A549 (cell line): ENCODE measurements at regions not wholly inside any gene's neighbourhood (a gene's known extent, or its start where the extent isn't known, plus 50 kb on each side); places are given as distances from the start of the nearest gene placed in this dataset.

Source experiments
- ATAC-seq, 2 experiments: fragments of 200-7000 bp in 1 of 2; fragments of >200 bp in 1 of 2; cut with Nextera tagmentation in 1 of 2; cut with Tn5 transposase in 1 of 2; 3 replicates each; pipeline versions ENCODE4 v1.8.0 to v1.9.1; 2018 to 2020; ENCODE audit warnings: mild to moderate bottlenecking in 1 of 2, moderate library complexity in 1 of 2
- CTCF ChIA-PET: fragments of 300-600 bp; sonication (Branson Sonifier 250); formaldehyde crosslinking; extraction: SDS; loops from one replicate; lab custom pipeline; 2021; ENCODE audit warnings: antibody characterized with exemption, inconsistent platforms; lab: Yijun Ruan, JAX
- POLR2A ChIA-PET: fragments of 350-600 bp; formaldehyde crosslinking; extraction: SDS; loops from one replicate; lab custom pipeline; 2021; ENCODE audit warnings: antibody characterized with exemption, inconsistent platforms; lab: Yijun Ruan, JAX
- DNase-seq, 2 experiments: peaks; one replicate each; pipeline versions ENCODE4 v3.0.0 to v3.0.0-alpha.2; 2011 to 2016; ENCODE audit warnings: low read depth in 1 of 2, low spot score in 1 of 2
- FAIRE-seq: peaks from 2 replicates; lab custom pipeline; 2011; peaks lifted over from hg19 to GRCh38; lab: Jason Lieb, UNC
- H3K27ac ChIP-seq, 2 experiments: fragments of >200 bp; sonication (Bioruptor Twin); formaldehyde crosslinking; 3 replicates each; pipeline ENCODE4 v1.5.1; 2016 to 2017
- H3K4me1 ChIP-seq: fragments of >200 bp; sonication (Bioruptor Twin); formaldehyde crosslinking; 3 replicates; pipeline ENCODE4 v1.6.1; 2016
- H3K4me2 ChIP-seq: fragments of >200 bp; sonication (Bioruptor Twin); formaldehyde crosslinking; 3 replicates; pipeline ENCODE4 v1.6.1; 2016
- H3K4me3 ChIP-seq: fragments of >200 bp; sonication (Bioruptor Twin); formaldehyde crosslinking; 3 replicates; pipeline ENCODE4 v1.5.1; 2016
- H3K9me3 ChIP-seq: fragments of >200 bp; sonication (Bioruptor Twin); formaldehyde crosslinking; 3 replicates; pipeline ENCODE4 v1.6.1; 2016
- CBX2 ChIP-seq: fragments of 200-600 bp; sonication (generic); IDR thresholded peaks from 2 replicates; pipeline ENCODE4 v1.6.1; 2016; ENCODE audit warnings: low read depth, mild to moderate bottlenecking, borderline replicate concordance
- CBX8 ChIP-seq: fragments of 200-600 bp; sonication (generic); IDR thresholded peaks from 2 replicates; pipeline ENCODE4 v1.6.1; 2016
- CHD4 ChIP-seq: fragments of 200-600 bp; sonication (generic); IDR thresholded peaks from 2 replicates; pipeline ENCODE4 v1.6.1; 2016; ENCODE audit warnings: antibody characterized with exemption, mild to moderate bottlenecking, borderline replicate concordance
- EP300 ChIP-seq, 2 experiments: fragments of >200 bp; sonication (Bioruptor Twin); formaldehyde crosslinking; IDR thresholded peaks; 2 replicates in 1 of 2; 3 replicates in 1 of 2; pipeline ENCODE4 v1.6.1; 2016 to 2017
- ESRRA ChIP-seq: fragments of 150-350 bp; IDR thresholded peaks from 2 replicates; pipeline ENCODE4 v1.6.1; 2014; ENCODE audit warnings: mild to moderate bottlenecking, low read length, borderline replicate concordance
- FOSL2 ChIP-seq, 2 experiments: fragments of 450-650 bp in 1 of 2; fragments of >200 bp in 1 of 2; sonication (Bioruptor Twin) in 1 of 2; formaldehyde crosslinking; IDR thresholded peaks; 2 replicates each; pipeline versions ENCODE4 v1.5.0 to v1.6.1; 2016 to 2020; ENCODE audit warnings: mild to moderate bottlenecking in 1 of 2, moderate library complexity in 1 of 2
- GATA3 ChIP-seq: IDR thresholded peaks from 2 replicates; pipeline ENCODE4 v1.6.1; 2012; ENCODE audit warnings: borderline replicate concordance
- JUN ChIP-seq, 2 experiments: fragments of >200 bp; sonication (Bioruptor Twin); formaldehyde crosslinking; IDR thresholded peaks; 2 replicates in 1 of 2; 3 replicates in 1 of 2; pipeline ENCODE4 v1.6.1; 2016 to 2017
- MAZ ChIP-seq: fragments of 150-350 bp; IDR thresholded peaks from 2 replicates; pipeline ENCODE4 v1.6.1; 2014; ENCODE audit warnings: antibody characterized with exemption, low read depth, low read length, borderline replicate concordance
- NR3C1 ChIP-seq: fragments of >200 bp; sonication (Bioruptor Twin); formaldehyde crosslinking; IDR thresholded peaks from 3 replicates; pipeline ENCODE4 v1.6.1; 2017
- POLR2AphosphoS2 ChIP-seq: conservative IDR thresholded peaks from 2 replicates; pipeline ENCODE4 v1.6.1; 2012; ENCODE audit warnings: low read length, improper control_type of control experiment, inconsistent platforms
- RFX5 ChIP-seq: fragments of 450-650 bp; IDR thresholded peaks from 2 replicates; pipeline ENCODE4 v1.7.1; 2014; ENCODE audit warnings: antibody characterized with exemption, mild to moderate bottlenecking, moderate library complexity
- RNF2 ChIP-seq: fragments of 200-600 bp; sonication (generic); IDR thresholded peaks from 2 replicates; pipeline ENCODE4 v1.6.1; 2016; ENCODE audit warnings: low read depth, mild to moderate bottlenecking, antibody characterized with exemption, moderate library complexity, borderline replicate concordance
- SMC3 ChIP-seq: fragments of >200 bp; sonication (Bioruptor Twin); formaldehyde crosslinking; IDR thresholded peaks from 3 replicates; pipeline ENCODE4 v1.6.1; 2018; ENCODE audit warnings: inconsistent platforms
- TP53 ChIP-seq: fragments of 250-450 bp; sonication (Bioruptor Pico); IDR thresholded peaks from 2 replicates; pipeline ENCODE4 v1.5.0; 2021; ENCODE audit warnings: mild to moderate bottlenecking, moderate library complexity
- ZC3H11A ChIP-seq: fragments of 450-650 bp; IDR thresholded peaks from 2 replicates; pipeline ENCODE4 v1.6.1; 2014; ENCODE audit warnings: antibody characterized with exemption, mild to moderate bottlenecking
- ZNF302 ChIP-seq: fragments of 250-450 bp; sonication (Bioruptor Pico); IDR thresholded peaks from 2 replicates; pipeline ENCODE4 v1.9.0; 2021; ENCODE audit warnings: inconsistent platforms, mild to moderate bottlenecking, moderate library complexity
- WGBS: methylation state at CpG from one replicate; pipeline ENCODE4 v1.1.6; 2017; ENCODE audit errors: missing lambda C conversion rate; 5-methylcytosine and 5-hydroxymethylcytosine counted together
- TF ChIP-seq, protein P1 (sequence below): IDR thresholded peaks from 2 replicates; pipeline ENCODE4 v1.6.1; 2012
- TF ChIP-seq, protein P2 (sequence below): fragments of >200 bp; sonication (Bioruptor Twin); formaldehyde crosslinking; IDR thresholded peaks from 3 replicates; pipeline ENCODE4 v1.6.1; 2016
- TF ChIP-seq, protein P3 (sequence below): IDR thresholded peaks from 2 replicates; pipeline ENCODE4 v1.6.1; 2012

DNA sequence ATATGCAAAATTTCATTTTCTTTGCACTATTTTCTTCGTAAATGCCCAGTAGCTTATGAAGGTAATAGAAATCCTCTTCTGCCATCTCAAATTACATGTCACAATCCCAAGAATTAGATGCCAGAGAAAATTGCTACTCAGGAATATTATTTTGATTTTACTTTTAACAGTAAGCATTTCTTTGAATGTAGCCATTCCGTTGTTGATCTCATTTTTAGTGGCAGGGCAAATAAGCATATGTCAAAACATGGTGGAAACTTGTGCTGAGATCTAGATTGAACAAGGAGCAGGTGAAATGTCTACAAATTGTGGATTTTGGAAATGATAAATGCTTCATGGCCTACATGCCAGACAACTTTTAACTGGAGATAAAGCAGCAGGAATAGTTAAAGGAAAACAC lies 291.8 kb downstream of the SDHAF3 start:
- no peak for FAIRE-seq
- DNase-seq: no peak
- Histone ChIP-seq H3K4me3 (no peak overlapping the region), H3K27ac (no peak overlapping the region), H3K4me1 (no peaks in the 10 kb centered on the region), H3K4me2 (no peak overlapping the region), H3K9me3 (no peaks in the 10 kb centered on the region)
- ChIA-PET POLR2A (no interaction called here), CTCF (no interaction called here)
- WGBS: 18% methylated on average over 2 of the region's 2 CpGs
- no peak for ATAC-seq
- TF ChIP-seq CBX8: no peak
- TF ChIP-seq, protein P1, sequence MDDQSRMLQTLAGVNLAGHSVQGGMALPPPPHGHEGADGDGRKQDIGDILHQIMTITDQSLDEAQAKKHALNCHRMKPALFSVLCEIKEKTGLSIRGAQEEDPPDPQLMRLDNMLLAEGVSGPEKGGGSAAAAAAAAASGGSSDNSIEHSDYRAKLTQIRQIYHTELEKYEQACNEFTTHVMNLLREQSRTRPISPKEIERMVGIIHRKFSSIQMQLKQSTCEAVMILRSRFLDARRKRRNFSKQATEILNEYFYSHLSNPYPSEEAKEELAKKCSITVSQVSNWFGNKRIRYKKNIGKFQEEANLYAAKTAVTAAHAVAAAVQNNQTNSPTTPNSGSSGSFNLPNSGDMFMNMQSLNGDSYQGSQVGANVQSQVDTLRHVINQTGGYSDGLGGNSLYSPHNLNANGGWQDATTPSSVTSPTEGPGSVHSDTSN: no peak
- no peak for TF ChIP-seq ZC3H11A

DNA sequence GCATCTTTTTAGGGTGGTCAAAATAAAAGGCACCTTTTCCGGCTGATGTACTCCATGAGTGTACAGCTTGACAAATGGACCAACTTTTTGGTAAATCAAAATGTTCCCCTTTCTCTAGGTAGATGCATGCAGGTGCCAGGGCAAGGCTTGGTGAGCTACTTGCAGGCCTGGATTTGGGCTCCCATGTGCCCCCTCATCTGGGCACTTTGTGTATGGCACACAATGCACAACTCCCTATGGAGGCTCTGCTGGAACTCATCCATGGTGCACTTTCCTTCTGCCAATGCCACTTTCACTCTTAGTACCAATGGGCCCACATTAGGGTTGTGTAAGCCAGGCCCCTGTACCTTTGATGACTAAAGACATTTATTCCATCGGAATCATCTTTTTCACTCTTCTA lies 300.8 kb downstream of the SDHAF3 start:
- H3K4me2 ChIP-seq: no peak overlapping the region
- FAIRE-seq: no peak
- peak in 1 of 2 experiments; percentile 54; a peak in 2 of 6 replicates for ATAC-seq
- TF ChIP-seq CHD4: no peak
- no peak for TF ChIP-seq JUN (IDR thresholded peaks at IDR 0.05)
- TF ChIP-seq RNF2: no peak
- TF ChIP-seq RFX5: no peak
- TF ChIP-seq ESRRA: no peak
- TF ChIP-seq, protein P2, sequence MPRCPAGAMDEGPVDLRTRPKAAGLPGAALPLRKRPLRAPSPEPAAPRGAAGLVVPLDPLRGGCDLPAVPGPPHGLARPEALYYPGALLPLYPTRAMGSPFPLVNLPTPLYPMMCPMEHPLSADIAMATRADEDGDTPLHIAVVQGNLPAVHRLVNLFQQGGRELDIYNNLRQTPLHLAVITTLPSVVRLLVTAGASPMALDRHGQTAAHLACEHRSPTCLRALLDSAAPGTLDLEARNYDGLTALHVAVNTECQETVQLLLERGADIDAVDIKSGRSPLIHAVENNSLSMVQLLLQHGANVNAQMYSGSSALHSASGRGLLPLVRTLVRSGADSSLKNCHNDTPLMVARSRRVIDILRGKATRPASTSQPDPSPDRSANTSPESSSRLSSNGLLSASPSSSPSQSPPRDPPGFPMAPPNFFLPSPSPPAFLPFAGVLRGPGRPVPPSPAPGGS: no peak
- no peak for TF ChIP-seq POLR2AphosphoS2
- H3K4me3 ChIP-seq: no peak overlapping the region
- peak in 1 of 2 experiments; percentile 15 for DNase-seq
- H3K4me1 ChIP-seq: no peaks in the 10 kb centered on the region
- ChIA-PET POLR2A (no interaction called here), CTCF (interaction anchor here (0.9 kb wide), 2 partner anchors 9 to 13 kb away, joined by 3 to 4 read pairs; no protein-coding TSS in a partner anchor)
- WGBS: 0% methylated on average over 2 of the region's 2 CpGs
- no peak overlapping the region for H3K27ac ChIP-seq
- no peaks in the 10 kb centered on the region for H3K9me3 ChIP-seq

DNA sequence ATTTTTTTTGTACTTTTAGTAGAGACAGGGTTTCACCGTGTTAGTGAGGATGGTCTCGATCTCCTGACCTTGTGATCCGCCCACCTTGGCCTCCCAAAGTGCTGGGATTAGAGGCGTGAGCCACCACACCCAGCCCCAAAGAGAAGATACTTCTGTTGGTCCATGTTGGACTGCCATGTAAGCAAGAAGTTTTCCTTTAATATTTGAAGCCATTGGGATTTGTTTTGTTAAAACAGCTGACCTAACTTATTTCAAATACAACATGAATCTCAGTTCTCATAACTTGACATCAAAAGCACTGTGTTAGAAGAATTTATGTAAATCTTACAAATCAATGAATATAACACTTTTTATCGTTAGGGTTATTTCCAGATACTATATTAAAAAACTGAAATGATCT lies 302.4 kb downstream of the SDHAF3 start:
- Histone ChIP-seq H3K9me3 (no peaks in the 10 kb centered on the region), H3K4me1 (no peaks in the 10 kb centered on the region), H3K4me2 (no peak overlapping the region), H3K27ac (no peak overlapping the region), H3K4me3 (no peak overlapping the region)
- ChIA-PET CTCF (interaction anchor here (1.7 kb wide), 1 partner anchor 12 kb away, joined by 5 read pairs; no protein-coding TSS in a partner anchor), POLR2A (no interaction called here)
- no peak for FAIRE-seq
- 15% methylated on average over 5 of the region's 5 CpGs for WGBS
- TF ChIP-seq ZNF302 (no peak), FOSL2 (IDR thresholded peaks at IDR 0.05) (no peak), FOSL2 (CRISPR knock-in tag; IDR thresholded peaks at IDR 0.05) (no peak), EP300 (IDR thresholded peaks at IDR 0.05) (no peak), NR3C1 (no peak)
- TF ChIP-seq, protein P3, sequence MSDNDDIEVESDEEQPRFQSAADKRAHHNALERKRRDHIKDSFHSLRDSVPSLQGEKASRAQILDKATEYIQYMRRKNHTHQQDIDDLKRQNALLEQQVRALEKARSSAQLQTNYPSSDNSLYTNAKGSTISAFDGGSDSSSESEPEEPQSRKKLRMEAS: no peak
- DNase-seq: no peak
- ATAC-seq: no peak

DNA sequence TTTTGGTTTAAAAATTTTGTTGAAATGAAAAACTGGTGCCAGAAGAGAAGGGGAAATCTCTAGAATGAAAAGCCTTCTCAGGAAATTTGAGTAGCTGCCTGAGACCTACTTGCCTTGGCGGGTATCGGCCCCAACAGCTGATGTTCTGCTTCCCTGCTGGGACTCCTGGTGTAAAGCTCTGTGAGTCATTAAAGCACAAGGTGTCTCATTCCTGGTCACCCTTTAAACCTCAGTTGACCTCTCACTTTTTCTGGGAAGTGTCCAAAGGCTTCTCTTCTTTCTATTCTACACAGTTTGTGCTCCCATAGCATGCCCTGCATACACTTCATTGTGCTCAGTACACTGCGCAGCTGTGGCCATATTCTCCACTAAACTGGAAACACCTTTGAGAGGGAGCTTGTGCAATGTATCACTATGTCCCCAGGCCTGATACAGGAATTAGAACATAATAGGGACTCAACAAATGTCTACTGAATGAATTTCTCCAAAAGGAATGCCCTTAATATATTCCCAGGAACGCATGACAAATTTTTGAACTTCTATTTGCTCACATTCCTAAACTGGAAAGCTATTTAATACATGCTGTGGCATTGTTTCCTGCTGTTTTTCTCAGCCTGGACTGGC lies 303.9 kb downstream of the SDHAF3 start:
- no peak for TF ChIP-seq TP53 (CRISPR knock-in tag)
- TF ChIP-seq MAZ: no peak
- no peak for TF ChIP-seq SMC3
- TF ChIP-seq GATA3: no peak
- TF ChIP-seq, protein P2: no peak
- TF ChIP-seq CBX2: no peak
- TF ChIP-seq NR3C1: no peak
- Histone ChIP-seq H3K4me2 (no peak overlapping the region), H3K4me3 (no peak overlapping the region), H3K9me3 (no peaks in the 10 kb centered on the region), H3K4me1 (no peaks in the 10 kb centered on the region), H3K27ac (no peak overlapping the region)
- DNase-seq: no peak
- WGBS: 8% methylated on average over 4 of the region's 4 CpGs
- POLR2A ChIA-PET: no interaction called here
- CTCF ChIA-PET: no interaction called here
- no peak for FAIRE-seq
- ATAC-seq: no peak
